Upper lobe of left lung (tissue), 4 donors: ENCODE measurements at regions not wholly inside any gene's neighbourhood (a gene's known extent, or its start where the extent isn't known, plus 50 kb on each side); places are given as distances from the start of the nearest gene placed in this dataset.
"Not testable (repeated sequence)": the region's sequence is repeated elsewhere in the genome, so short reads cannot be mapped to it uniquely, and the experiment has no call there.

ENCODE experiments used
- EP300 ChIP-seq, 4 donors: sonication (generic); formaldehyde crosslinking; IDR thresholded peaks; one replicate each; pipeline ENCODE4 v1.5.1; 2017; ENCODE audit warnings: antibody characterized with exemption in 4 of 4, control low read depth in 2 of 4
- POLR2A ChIP-seq, 4 donors: fragments of 450-650 bp; IDR thresholded peaks; one replicate each; pipeline ENCODE4 v1.5.1; 2016 to 2017; ENCODE audit warnings: antibody characterized with exemption in 4 of 4, mild to moderate bottlenecking in 2 of 4
- POLR2AphosphoS5 ChIP-seq, 2 donors: sonication (generic); formaldehyde crosslinking; IDR thresholded peaks; one replicate each; pipeline ENCODE4 v1.5.1; 2017; ENCODE audit warnings: antibody characterized with exemption in 2 of 2
- TF ChIP-seq, protein P1 (sequence below), 6 experiments: fragments of 450-650 bp in 4 of 6; fragments of 200-600 bp in 2 of 6; sonication (generic) in 2 of 6; IDR thresholded peaks; one replicate each; pipeline ENCODE4 v1.5.1; 2016 to 2019; ENCODE audit warnings: antibody characterized with exemption in 6 of 6

- TF ChIP-seq, protein P1, sequence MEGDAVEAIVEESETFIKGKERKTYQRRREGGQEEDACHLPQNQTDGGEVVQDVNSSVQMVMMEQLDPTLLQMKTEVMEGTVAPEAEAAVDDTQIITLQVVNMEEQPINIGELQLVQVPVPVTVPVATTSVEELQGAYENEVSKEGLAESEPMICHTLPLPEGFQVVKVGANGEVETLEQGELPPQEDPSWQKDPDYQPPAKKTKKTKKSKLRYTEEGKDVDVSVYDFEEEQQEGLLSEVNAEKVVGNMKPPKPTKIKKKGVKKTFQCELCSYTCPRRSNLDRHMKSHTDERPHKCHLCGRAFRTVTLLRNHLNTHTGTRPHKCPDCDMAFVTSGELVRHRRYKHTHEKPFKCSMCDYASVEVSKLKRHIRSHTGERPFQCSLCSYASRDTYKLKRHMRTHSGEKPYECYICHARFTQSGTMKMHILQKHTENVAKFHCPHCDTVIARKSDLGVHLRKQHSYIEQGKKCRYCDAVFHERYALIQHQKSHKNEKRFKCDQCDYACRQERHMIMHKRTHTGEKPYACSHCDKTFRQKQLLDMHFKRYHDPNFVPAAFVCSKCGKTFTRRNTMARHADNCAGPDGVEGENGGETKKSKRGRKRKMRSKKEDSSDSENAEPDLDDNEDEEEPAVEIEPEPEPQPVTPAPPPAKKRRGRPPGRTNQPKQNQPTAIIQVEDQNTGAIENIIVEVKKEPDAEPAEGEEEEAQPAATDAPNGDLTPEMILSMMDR (IDR thresholded peaks at IDR 0.05): not testable (repeated sequence)
- not testable (repeated sequence) for TF ChIP-seq POLR2A, EP300, POLR2AphosphoS5 (IDR thresholded peaks at IDR 0.05)
These were observed 137.0 kb downstream of the USP46 start for GRCh38 chr4:52522093-52522492.
